Activated naive CD8-positive, alpha-beta T cell treated with anti-CD3 and anti-CD28 coated beads, Interleukin-2, amount 10 ng/mL, durations not matched to agents 7 days and 5 days (primary cell): ENCODE measurements at regions not wholly inside any gene's neighbourhood (a gene's known extent, or its start where the extent isn't known, plus 50 kb on each side); places are given as distances from the start of the nearest gene placed in this dataset.
"Not testable (repeated sequence)": the region's sequence is repeated elsewhere in the genome, so short reads cannot be mapped to it uniquely, and the experiment has no call there.

Source experiments
- ATAC-seq: fragments of 150-1000 bp; cut with Tn5 transposase; one replicate; pipeline ENCODE4 v1.10.0; 2021; ENCODE audit warnings: low read depth, moderate library complexity
- POLR2A ChIA-PET: fragments of 350-600 bp; sonication (Branson Sonifier 250); formaldehyde crosslinking; loops from one replicate; lab custom pipeline; 2021; ENCODE audit warnings: antibody characterized with exemption; lab: Charles Lee
- DNase-seq: peaks from one replicate; pipeline ENCODE4 v3.0.0; 2021
- H3K27ac Mint-ChIP-seq: one replicate; pipeline ENCODE4 v1.8.0; 2022; ENCODE audit warnings: mild to moderate bottlenecking, mixed read lengths
- H3K27me3 Mint-ChIP-seq: one replicate; pipeline ENCODE4 v1.8.0; 2022; ENCODE audit warnings: mild to moderate bottlenecking, moderate library complexity, mixed read lengths
- H3K36me3 Mint-ChIP-seq: one replicate; pipeline ENCODE4 v1.8.0; 2021; ENCODE audit warnings: mild to moderate bottlenecking, mixed read lengths
- H3K4me1 Mint-ChIP-seq: one replicate; pipeline ENCODE4 v1.8.0; 2021; ENCODE audit warnings: mixed read lengths
- H3K4me3 Mint-ChIP-seq: one replicate; pipeline ENCODE4 v1.8.0; 2022; ENCODE audit warnings: mild to moderate bottlenecking, moderate library complexity, mixed read lengths
- H3K9me3 Mint-ChIP-seq: one replicate; pipeline ENCODE4 v1.8.0; 2021; ENCODE audit warnings: mixed read lengths

DNA sequence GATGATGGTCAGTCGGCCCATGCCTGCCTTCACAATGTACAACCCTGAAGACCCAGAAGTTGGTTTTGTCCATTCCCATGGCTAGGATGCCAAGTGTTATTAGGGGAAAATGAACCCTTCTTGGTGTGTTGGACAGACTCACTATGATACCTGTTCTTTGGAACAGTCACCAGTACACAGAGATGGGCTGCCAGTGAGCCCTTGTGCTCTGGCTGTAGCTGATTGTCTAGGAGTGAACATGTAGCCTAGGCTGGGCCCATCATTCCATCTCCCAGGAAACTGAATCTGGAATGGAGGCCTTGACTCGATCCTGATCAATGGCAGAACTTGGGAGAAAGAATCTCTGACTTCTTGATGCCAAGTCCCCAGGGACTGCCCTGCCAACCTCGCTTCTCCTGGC, 188.9 kb downstream of the EVX1 start:
- Mint-ChIP-seq H3K27me3 (peaks cover 15% of the 10 kb centered on the region), H3K27ac (no peak overlapping the region), H3K4me3 (no peak overlapping the region), H3K36me3 (no peaks in the 10 kb centered on the region), H3K9me3 (no peaks in the 10 kb centered on the region), H3K4me1 (no peaks in the 10 kb centered on the region)
- DNase-seq (no peak), ATAC-seq (no peak)
- POLR2A ChIA-PET: no interaction called here

DNA sequence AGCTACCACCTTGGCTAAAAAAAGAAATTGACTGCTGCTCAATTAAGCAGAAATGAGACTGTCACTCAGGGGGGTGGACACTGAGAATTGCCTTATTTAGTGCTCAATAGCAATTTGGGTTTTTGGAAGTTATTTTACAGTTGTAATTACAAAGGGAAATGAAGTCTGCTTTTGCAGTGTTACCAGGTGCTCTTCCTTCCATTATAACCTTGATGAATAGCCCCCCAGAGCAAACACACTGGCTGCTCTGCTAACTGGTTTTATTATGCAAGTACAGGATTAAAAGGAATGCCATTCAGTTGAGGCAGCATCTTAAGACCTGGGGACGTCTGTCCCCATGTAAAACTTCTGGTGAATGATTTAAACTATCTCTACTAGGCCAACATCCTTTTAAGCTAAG, 191.0 kb downstream of the EVX1 start:
- ATAC-seq (no peak), DNase-seq (no peak)
- POLR2A ChIA-PET: no interaction called here
- H3K4me3 Mint-ChIP-seq: no peak overlapping the region
- no peak overlapping the region for H3K27ac Mint-ChIP-seq
- no peaks in the 10 kb centered on the region for H3K4me1 Mint-ChIP-seq
- peaks cover 14% of the 10 kb centered on the region for H3K27me3 Mint-ChIP-seq
- no peaks in the 10 kb centered on the region for H3K9me3 Mint-ChIP-seq
- H3K36me3 Mint-ChIP-seq: no peaks in the 10 kb centered on the region

DNA sequence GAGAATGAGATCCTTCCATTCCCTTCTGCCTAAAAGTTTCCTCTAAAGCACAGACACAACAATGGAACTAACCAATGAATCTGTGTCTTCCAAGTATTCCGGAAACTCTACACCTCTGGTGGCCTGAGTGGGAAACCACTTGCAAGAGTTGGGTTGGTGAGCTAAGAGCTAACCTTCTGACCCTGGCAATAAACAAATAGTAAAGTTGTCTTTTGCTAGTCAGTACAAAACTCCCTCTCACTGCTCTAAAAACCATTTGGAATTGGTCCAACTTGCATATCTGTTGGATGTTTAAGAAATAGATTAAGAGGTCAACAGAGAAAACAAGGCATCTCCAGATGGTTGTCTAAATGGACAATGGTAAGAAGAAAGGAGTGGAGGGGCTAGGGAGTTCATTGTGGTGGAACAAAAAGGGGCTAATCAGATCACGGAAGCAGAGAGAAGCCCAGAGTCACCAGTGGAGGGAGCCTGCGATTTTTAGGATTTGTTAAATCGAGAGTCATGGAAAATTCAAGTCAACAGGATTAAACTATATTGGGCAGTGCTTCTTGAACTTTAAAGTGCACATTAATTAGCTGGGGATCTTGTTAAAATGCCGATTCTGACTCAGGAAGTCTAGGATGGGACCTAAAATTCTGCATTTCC, 192.3 kb downstream of the EVX1 start:
- H3K9me3 Mint-ChIP-seq: no peaks in the 10 kb centered on the region
- H3K27me3 Mint-ChIP-seq: peaks cover 17% of the 10 kb centered on the region
- ATAC-seq (no peak), DNase-seq (no peak)
- H3K4me1 Mint-ChIP-seq: no peaks in the 10 kb centered on the region
- H3K36me3 Mint-ChIP-seq: no peaks in the 10 kb centered on the region
- no peak overlapping the region for H3K4me3 Mint-ChIP-seq
- POLR2A ChIA-PET: no interaction called here
- H3K27ac Mint-ChIP-seq: no peak overlapping the region

DNA sequence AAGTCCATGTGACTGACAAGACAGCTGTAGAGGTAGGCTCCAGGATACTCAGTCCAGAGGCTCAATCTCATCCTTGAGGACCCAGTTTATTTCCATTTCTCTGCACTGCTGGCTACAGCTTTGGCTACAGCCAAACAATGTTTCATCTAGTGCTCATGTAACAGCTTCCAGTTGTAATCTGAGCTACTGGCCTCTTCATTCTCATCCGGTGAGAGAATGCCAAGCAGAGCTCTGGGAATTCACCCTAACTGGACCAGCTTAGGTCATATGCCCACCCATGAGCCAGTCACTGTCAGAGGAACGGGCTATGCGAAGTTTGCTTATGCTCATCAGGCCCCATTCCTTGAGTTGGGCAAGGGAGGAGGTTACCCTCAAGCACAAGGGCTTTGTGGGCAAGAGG, 192.9 kb downstream of the EVX1 start:
- DNase-seq: no peak
- Mint-ChIP-seq H3K36me3 (no peaks in the 10 kb centered on the region), H3K9me3 (no peaks in the 10 kb centered on the region), H3K27me3 (peaks cover 17% of the 10 kb centered on the region), H3K4me1 (no peaks in the 10 kb centered on the region), H3K27ac (no peak overlapping the region), H3K4me3 (no peak overlapping the region)
- ATAC-seq: no peak
- POLR2A ChIA-PET: no interaction called here

DNA sequence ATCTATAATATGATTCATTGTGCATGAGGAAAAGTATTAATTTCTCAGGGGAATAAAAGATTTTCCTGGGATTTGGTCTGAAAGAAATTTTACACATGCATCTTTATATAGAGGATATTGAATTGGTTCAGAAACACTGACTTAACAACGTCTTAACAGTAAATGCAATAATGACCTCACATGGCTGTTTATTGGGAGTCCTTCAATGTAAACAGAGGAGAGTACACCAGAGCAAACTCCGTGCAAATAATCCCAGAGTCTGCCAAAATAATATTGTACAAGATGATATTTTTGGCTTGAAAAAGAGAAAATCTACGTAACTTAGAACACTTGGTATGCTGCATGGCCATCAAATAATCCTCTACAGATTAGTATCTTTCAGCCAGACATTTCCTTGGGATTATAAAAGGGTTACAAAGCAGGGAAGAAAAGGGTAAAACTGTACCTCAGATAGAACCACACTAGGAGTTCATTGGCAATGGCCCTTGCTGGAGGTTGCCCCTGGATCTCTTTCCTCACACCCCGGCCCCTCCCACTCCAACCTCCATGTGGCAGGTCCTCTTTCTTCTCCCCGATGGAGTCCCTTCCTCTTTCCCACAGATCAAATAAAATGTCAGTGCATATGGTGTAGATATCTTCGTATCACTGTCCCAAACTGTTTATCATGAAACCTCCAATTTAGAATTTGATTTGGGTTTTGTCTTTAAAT, 196.4 kb downstream of the EVX1 start:
- Mint-ChIP-seq H3K9me3 (no peaks in the 10 kb centered on the region), H3K27me3 (peaks cover 25% of the 10 kb centered on the region), H3K36me3 (no peaks in the 10 kb centered on the region), H3K4me1 (no peaks in the 10 kb centered on the region), H3K4me3 (no peak overlapping the region), H3K27ac (no peak overlapping the region)
- ATAC-seq: no peak
- POLR2A ChIA-PET: no interaction called here
- DNase-seq: no peak

DNA sequence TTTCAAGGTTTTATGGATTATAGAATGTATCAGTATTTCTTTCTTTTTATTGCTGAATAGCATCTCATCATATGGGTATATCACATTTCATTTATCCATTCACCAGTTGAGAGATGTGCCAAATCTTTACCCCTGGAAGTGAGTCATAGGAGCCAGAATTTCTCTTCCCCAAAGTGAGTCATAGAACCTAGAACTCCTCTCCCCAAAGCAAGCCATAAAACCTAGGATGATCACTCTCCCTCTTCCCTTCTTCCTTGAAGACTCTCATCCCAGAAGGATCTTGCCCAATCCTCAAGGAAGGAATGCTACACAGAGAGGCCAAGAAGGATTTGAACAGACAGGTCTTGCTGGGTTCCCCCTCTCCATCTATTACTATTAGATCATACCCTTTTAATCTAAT, 199.9 kb downstream of the EVX1 start:
- Mint-ChIP-seq H3K27ac (no peak overlapping the region), H3K4me3 (no peak overlapping the region), H3K27me3 (peaks cover 28% of the 10 kb centered on the region), H3K9me3 (no peaks in the 10 kb centered on the region), H3K36me3 (no peaks in the 10 kb centered on the region), H3K4me1 (no peaks in the 10 kb centered on the region)
- POLR2A ChIA-PET: no interaction called here
- ATAC-seq: no peak
- DNase-seq: no peak

DNA sequence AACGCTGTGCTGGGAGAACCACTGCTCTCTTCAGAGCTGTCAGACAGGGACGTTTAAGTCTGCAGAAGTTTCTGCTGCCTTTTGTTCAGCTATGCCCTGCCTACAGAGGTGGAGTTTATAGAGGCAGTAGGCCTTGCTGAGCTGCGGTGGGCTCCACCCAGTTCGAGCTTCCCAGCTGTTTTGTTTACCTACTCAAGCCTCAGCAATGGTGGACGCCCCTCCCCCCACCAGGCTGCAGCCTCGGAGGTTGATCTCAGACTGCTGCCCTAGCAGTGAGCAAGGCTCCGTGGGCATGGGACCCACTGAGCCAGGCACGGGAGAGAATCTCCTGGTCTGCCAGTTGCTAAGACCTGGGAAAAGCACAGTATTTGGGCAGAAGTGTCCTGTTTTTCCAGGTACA, 206.4 kb downstream of the EVX1 start:
- H3K27ac Mint-ChIP-seq, DNase-seq, H3K9me3 Mint-ChIP-seq, ATAC-seq, H3K36me3 Mint-ChIP-seq, H3K4me3 Mint-ChIP-seq, H3K4me1 Mint-ChIP-seq, POLR2A ChIA-PET: not testable (repeated sequence)
- H3K27me3 Mint-ChIP-seq: peaks cover 11% of the 10 kb centered on the region

DNA sequence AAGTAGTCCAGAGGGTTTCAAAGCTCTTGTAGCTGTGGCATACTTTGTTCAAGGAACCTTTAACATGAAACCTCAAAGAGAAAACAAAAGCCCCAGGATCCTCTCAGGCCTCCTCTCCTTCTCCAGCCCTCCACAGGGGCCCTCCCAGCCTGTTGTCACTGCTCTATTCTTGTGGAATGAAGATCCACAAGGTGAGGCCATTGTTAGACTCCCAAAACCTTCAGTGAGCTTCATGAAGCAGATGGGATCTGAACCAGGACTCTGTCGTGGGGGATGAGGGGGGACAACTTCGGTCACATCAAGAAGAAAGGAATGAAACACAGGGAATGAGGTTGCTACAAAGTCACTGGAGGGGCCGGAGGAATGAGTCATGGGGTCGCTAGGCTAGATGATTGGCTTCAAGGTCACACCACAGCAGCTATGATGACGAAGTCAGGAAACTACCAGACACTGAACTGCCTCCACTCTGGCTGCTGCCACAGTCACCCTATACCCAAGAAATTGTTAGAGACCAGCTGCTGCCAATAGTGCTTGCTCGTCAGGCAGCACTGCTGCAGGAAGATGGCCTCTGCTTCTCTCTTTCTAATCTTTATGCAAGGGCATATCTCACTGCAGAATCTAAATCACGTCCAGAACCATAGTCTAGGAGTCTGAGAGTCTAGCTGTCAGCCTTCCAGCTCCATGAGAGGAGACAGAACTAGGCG, 208.8 kb downstream of the HIBADH start:
- Mint-ChIP-seq H3K9me3 (no peaks in the 10 kb centered on the region), H3K4me3 (no peak overlapping the region), H3K27ac (no peak overlapping the region), H3K36me3 (no peaks in the 10 kb centered on the region), H3K4me1 (no peaks in the 10 kb centered on the region), H3K27me3 (peaks cover 2% of the 10 kb centered on the region)
- DNase-seq (no peak), ATAC-seq (no peak)
- POLR2A ChIA-PET: no interaction called here

DNA sequence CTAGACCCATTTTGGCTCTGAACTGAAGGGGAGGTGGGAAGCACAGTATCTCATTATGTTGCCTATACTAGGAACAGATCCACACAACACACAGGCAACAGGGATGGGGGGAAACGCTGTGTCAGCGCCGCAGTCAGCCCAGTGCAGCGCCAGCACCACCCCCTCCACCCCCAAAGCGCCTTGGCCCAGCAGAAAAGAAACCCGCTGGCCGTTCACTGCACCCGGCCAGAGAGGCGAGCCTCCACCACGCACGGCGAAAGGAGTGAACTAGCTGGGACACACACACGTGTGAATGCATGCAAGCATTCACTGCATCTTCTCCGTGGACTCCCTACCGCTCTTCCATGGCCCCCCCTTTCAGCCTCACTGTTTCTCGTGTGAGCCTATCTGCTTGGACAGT, 205.6 kb downstream of the HIBADH start:
- POLR2A ChIA-PET, H3K27ac Mint-ChIP-seq, H3K4me3 Mint-ChIP-seq, DNase-seq, H3K27me3 Mint-ChIP-seq, H3K9me3 Mint-ChIP-seq, H3K4me1 Mint-ChIP-seq, ATAC-seq, H3K36me3 Mint-ChIP-seq: not testable (repeated sequence)

DNA sequence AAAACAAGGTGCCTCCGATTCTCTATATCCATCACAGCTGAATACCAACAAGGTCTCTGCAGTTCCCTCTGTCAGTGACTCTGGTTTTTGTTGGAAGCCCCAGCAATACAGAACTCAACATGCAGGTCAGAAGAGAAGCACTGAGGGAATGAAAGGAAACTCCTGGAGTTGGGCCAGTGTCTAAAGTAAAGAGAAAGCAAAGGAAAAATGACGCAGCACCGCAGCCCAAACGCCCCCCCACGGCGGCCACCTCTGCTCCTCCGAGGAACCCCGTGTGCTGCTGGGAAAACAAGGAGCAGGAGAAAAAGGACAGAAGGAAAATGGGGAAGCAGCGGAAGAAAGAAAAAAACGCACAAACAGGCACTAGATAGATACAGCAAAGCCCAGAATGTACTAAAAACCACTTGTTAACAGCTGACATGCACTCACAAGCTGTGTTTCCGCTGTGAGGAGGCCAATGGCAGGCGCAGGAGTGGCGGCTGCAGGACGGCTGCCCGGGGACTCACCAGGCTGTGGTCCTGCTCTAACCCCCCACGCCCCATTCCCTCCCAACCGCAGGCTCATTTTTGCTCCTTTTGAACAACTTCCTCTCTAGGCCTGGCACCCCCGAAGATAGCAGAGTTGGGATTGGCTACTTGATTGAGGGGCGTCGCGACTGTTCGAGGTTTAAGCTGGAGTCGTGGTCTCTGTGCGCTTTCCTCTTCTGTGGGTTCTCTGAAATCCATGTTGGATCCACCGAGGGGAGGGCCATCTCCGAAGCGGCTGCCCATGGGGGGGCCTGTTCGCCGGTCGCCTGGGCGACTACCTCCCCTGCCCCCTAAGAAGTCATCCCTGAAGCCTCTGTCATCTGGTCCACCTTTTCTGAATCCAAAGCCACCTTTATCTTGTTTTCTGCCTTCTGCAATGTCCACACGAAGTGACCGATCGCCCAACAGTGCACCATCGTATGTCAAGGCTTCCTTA, 204.8 kb downstream of the HIBADH start:
- H3K4me3 Mint-ChIP-seq, H3K27ac Mint-ChIP-seq, H3K36me3 Mint-ChIP-seq, POLR2A ChIA-PET, H3K9me3 Mint-ChIP-seq, H3K4me1 Mint-ChIP-seq, DNase-seq, H3K27me3 Mint-ChIP-seq: not testable (repeated sequence)
- peak; percentile 83 for ATAC-seq

DNA sequence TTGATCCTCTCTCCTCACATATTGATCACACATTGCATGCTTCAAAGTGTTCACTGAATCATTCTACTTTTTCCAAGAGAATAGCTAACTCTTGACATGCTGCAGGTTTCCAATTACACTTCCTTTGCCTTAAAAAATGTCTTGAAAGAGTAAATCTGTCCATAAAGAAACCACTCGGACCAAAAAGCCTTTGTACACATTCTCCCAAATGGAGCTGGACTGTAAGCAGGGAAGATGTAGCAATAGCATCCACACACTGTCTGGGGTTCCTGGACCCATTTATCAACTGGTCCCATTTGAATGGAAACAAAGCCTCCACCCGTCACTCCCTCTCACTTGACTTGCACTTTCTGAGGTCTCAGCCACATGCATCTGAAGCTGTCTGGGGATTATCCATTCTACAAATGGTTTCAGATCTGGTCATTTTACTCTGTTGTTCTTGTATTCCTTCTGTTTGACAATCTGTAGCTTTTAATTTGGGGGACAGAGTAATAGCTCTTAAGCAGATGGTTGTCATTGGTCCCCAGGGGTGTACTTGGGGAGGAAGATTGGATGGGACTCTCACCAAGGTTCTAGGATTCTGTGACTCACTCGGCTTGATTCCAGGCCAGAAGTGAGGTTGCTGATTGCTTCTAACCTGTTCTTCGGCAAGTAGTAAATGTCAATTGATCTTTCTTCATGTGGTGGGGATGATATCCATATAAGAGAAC, 203.5 kb downstream of the HIBADH start:
- ATAC-seq (no peak), DNase-seq (no peak)
- H3K27me3 Mint-ChIP-seq: peaks cover 4% of the 10 kb centered on the region
- H3K9me3 Mint-ChIP-seq: no peaks in the 10 kb centered on the region
- H3K36me3 Mint-ChIP-seq: no peaks in the 10 kb centered on the region
- no peak overlapping the region for H3K27ac Mint-ChIP-seq
- no peak overlapping the region for H3K4me3 Mint-ChIP-seq
- POLR2A ChIA-PET: no interaction called here
- H3K4me1 Mint-ChIP-seq: no peaks in the 10 kb centered on the region

DNA sequence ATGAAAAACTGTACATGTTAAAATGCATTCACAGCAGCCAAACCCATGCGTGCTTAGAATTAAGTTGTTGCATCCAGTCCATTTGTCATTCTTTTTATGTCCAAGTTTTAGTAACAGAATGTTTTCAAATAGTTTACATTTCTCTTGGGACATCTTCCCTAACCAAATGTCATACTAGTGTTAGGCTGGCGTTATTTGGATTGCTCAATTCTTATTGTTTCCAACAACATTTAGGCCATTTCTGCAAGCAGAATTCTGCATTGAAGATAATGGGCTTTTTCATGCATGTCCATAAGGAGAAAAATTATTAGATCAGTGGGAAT, 203.0 kb downstream of the HIBADH start:
- no peaks in the 10 kb centered on the region for H3K36me3 Mint-ChIP-seq
- ATAC-seq (no peak), DNase-seq (no peak)
- no peaks in the 10 kb centered on the region for H3K9me3 Mint-ChIP-seq
- no peak overlapping the region for H3K4me3 Mint-ChIP-seq
- POLR2A ChIA-PET: no interaction called here
- H3K4me1 Mint-ChIP-seq: no peaks in the 10 kb centered on the region
- peaks cover 5% of the 10 kb centered on the region for H3K27me3 Mint-ChIP-seq
- no peak overlapping the region for H3K27ac Mint-ChIP-seq
